Astrocyte (in vitro differentiated cells and primary cell): ENCODE measurements at regions not wholly inside any gene's neighbourhood (a gene's known extent, or its start where the extent isn't known, plus 50 kb on each side); places are given as distances from the start of the nearest gene placed in this dataset.

Experiments
- CTCF ChIP-seq: IDR thresholded peaks from 2 replicates; pipeline ENCODE4 v1.5.1; 2011; ENCODE audit warnings: low read depth, mild to moderate bottlenecking, inconsistent platforms, low read length, moderate library complexity; ENCODE audit not compliant: insufficient read depth
- EZH2 ChIP-seq: IDR thresholded peaks from 2 replicates; pipeline ENCODE4 v1.6.1; 2012; ENCODE audit warnings: mild to moderate bottlenecking, low read length, inconsistent platforms; ENCODE audit not compliant: insufficient read depth

GRCh38 chr4:129282293-129282692, 186.3 kb downstream of the C4orf33 start:
- TF ChIP-seq CTCF (no peak), EZH2 (no peak)
